Head of caudate nucleus (tissue), 42 donors: ENCODE measurements at regions not wholly inside any gene's neighbourhood (a gene's known extent, or its start where the extent isn't known, plus 50 kb on each side); places are given as distances from the start of the nearest gene placed in this dataset.
A peak's percentile ranks its signal among the peaks of the same experiment; 100 is the strongest.

ENCODE experiments used
- DNase-seq, 42 donors: peaks; one replicate each; pipeline versions ENCODE4 v3.0.0 to v3.0.0-alpha.2; 2020 to 2021; ENCODE audit warnings: mixed read lengths in 7 of 42
- intact Hi-C: fragments of 100-400 bp; cut with DNase I; formaldehyde crosslinking; loops from one replicate; pipeline ENCODE4 v1.15.0; 2022

GRCh38 chr11:19546325-19546724, 166.3 kb upstream of the NAV2 start:
- intact Hi-C loops, result no loop called here
- no peak for DNase-seq

GRCh38 chr11:19541521-19542049, 171.1 kb upstream of the NAV2 start:
- DNase-seq, result no peak
- intact Hi-C loops, result no loop called here

GRCh38 chr11:19539861-19540260, 172.8 kb upstream of the NAV2 start:
- DNase-seq, result peak in 13 of 42 donors; percentile 17 to 67 (median 42)
- intact Hi-C loops, result no loop called here

- intact Hi-C loops, result no loop called here
- no peak for DNase-seq
Observed at GRCh38 chr11:19537803-19538453, 174.7 kb upstream of the NAV2 start.

GRCh38 chr11:19536131-19536530, 176.5 kb upstream of the NAV2 start:
- intact Hi-C loops, result no loop called here
- no peak for DNase-seq

GRCh38 chr11:19530505-19530904, 182.1 kb upstream of the NAV2 start:
- DNase-seq, result no peak
- intact Hi-C loops, result no loop called here

- DNase-seq, result no peak
- intact Hi-C loops, result no loop called here
Observed at GRCh38 chr11:19526119-19526518, 186.5 kb upstream of the NAV2 start.

GRCh38 chr11:19525714-19526113, 186.9 kb upstream of the NAV2 start:
- intact Hi-C loops, result no loop called here
- DNase-seq, result no peak

- no peak for DNase-seq
- intact Hi-C loops, result no loop called here
Observed at GRCh38 chr11:19525276-19525675, 187.4 kb upstream of the NAV2 start.

- intact Hi-C loops, result no loop called here
- peak; percentile 25 to 79 (median 60) for DNase-seq
Observed at GRCh38 chr11:19524171-19524671, 188.4 kb upstream of the NAV2 start.

- DNase-seq, result no peak
- intact Hi-C loops, result no loop called here
Observed at GRCh38 chr11:19520681-19521080, 192.0 kb upstream of the NAV2 start.

- peak in 25 of 42 donors; percentile 17 to 66 (median 42) for DNase-seq
- intact Hi-C loops, result no loop called here
Observed at GRCh38 chr11:19519912-19520641, 192.6 kb upstream of the NAV2 start.

GRCh38 chr11:19519353-19519752, 193.3 kb upstream of the NAV2 start:
- DNase-seq, result no peak
- intact Hi-C loops, result no loop called here

- DNase-seq, result no peak
- intact Hi-C loops, result no loop called here
Observed at GRCh38 chr11:19513253-19513652, 199.4 kb upstream of the NAV2 start.

GRCh38 chr11:19512618-19513017, 200.0 kb upstream of the NAV2 start:
- no peak for DNase-seq
- intact Hi-C loops, result no loop called here

GRCh38 chr11:19511413-19512183, 201.0 kb upstream of the NAV2 start:
- intact Hi-C loops, result no loop called here
- DNase-seq, result peak; percentile 35 to 89 (median 71)

GRCh38 chr11:19511066-19511412, 201.6 kb upstream of the NAV2 start:
- intact Hi-C loops, result no loop called here
- DNase-seq, result no peak

- intact Hi-C loops, result no loop called here
Observed at GRCh38 chr11:19510468-19510867, 202.2 kb upstream of the NAV2 start.

GRCh38 chr11:19509215-19509614, 203.4 kb upstream of the NAV2 start:
- no peak for DNase-seq
- intact Hi-C loops, result no loop called here

More at GRCh38 chr11:19510468-19510867, 202.2 kb upstream of the NAV2 start:
- DNase-seq, result no peak

- intact Hi-C loops, result no loop called here
- no peak for DNase-seq
Observed at GRCh38 chr11:19508165-19508564, 204.5 kb upstream of the NAV2 start.
